Stomach (tissue), 4 donors: ENCODE measurements at regions not wholly inside any gene's neighbourhood (a gene's known extent, or its start where the extent isn't known, plus 50 kb on each side); places are given as distances from the start of the nearest gene placed in this dataset.

Experiments
- CTCF ChIP-seq, 7 experiments: fragments of 450-650 bp in 4 of 7; fragments of 200-600 bp in 3 of 7; sonication (generic) in 3 of 7; IDR thresholded peaks; one replicate each; pipeline ENCODE4 v1.5.1; 2016 to 2019; ENCODE audit warnings: antibody characterized with exemption in 7 of 7, control low read depth in 2 of 7, mild to moderate bottlenecking in 1 of 7
- EP300 ChIP-seq: sonication (generic); formaldehyde crosslinking; IDR thresholded peaks from one replicate; pipeline ENCODE4 v1.6.1; 2017; ENCODE audit warnings: antibody characterized with exemption
- POLR2A ChIP-seq, 4 donors: fragments of 450-650 bp; IDR thresholded peaks; one replicate each; pipeline ENCODE4 v1.6.1; 2016; ENCODE audit warnings: antibody characterized with exemption in 4 of 4, control low read depth in 2 of 4, mild to moderate bottlenecking in 1 of 4, moderate library complexity in 1 of 4
- POLR2AphosphoS5 ChIP-seq, 3 donors: sonication (generic); formaldehyde crosslinking; IDR thresholded peaks; one replicate each; pipeline ENCODE4 v1.6.1; 2016; ENCODE audit warnings: antibody characterized with exemption in 3 of 3

GRCh38 chr1:234833646-234834045 is 223.7 kb upstream of the IRF2BP2 start:
- TF ChIP-seq CTCF (IDR thresholded peaks at IDR 0.05) (no peak), POLR2A (IDR thresholded peaks at IDR 0.05) (no peak), POLR2AphosphoS5 (IDR thresholded peaks at IDR 0.05) (no peak), EP300 (no peak)
